ENCODE measurements at regions not wholly inside any gene's neighbourhood (a gene's known extent, or its start where the extent isn't known, plus 50 kb on each side); places are given as distances from the start of the nearest gene placed in this dataset.
"Not testable (repeated sequence)": the region's sequence is repeated elsewhere in the genome, so short reads cannot be mapped to it uniquely, and the experiment has no call there.

DNA sequence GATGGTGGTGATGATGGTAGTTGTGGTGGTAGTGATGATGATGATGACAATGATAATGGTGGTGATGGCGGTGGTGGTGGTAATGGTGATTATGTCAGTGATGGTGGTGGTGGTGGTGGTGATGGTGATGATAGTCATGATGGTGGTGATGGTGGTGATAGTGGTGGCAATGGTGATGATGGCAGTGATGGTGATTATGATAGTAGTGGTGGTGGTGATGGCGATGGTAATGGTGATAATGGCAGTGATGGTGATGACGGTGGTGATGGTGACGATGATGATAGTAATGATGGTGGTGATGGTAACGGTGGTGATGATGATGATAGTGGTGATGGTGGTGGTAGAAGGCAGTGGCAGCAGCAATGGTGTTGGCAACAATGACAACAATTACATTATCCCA lies 55.3 kb downstream of the RBFOX3 start:
- peaks cover 0 to 32% of the 10 kb centered on the region in 2 experiments; a peak in 4 of 5 replicates for H3K27me3 ChIP-seq (ENCODE audit: control insufficient read depth in 1 of 2, insufficient read depth in 2 of 2, low read length in 2 of 2)
- no peaks in the 10 kb centered on the region for H4K20me1 ChIP-seq (ENCODE audit: insufficient read depth, low read length)
- H3K27ac ChIP-seq (ENCODE audit: extremely low read length, insufficient read depth, low read length): no peak overlapping the region
- BruUV-seq (replicated peaks): no TSS peak
- intact Hi-C loops (cut with micrococcal nuclease; ENCODE audit: unreplicated experiment): no loop called here
- H3K4me1 ChIP-seq (ENCODE audit: insufficient read depth, low read length): no peaks in the 10 kb centered on the region
- ATAC-seq (no peak), DNase-seq (ENCODE audit: low spot score) (no peak), FAIRE-seq (no peak)
- no peak overlapping the region for H3K4me2 ChIP-seq (ENCODE audit: low read depth, low read length)
- H3K9me3 ChIP-seq (ENCODE audit: low read length): peaks cover 10% of the 10 kb centered on the region; the same call in 1 of the 2 replicates
- H3K36me3 ChIP-seq (replicated peaks in 1 of 2; ENCODE audit: control insufficient read depth in 1 of 2, insufficient read depth in 2 of 2, low read length in 2 of 2): no peaks in the 10 kb centered on the region
- no peak overlapping the region for H3K4me3 ChIP-seq (replicated peaks in 1 of 3; ENCODE audit: insufficient read depth in 1 of 3, low read depth in 2 of 3, low read length in 3 of 3)
- WGBS (ENCODE audit: low lambda C conversion rate): 66% methylated on average over 5 of the region's 5 CpGs
- no peak overlapping the region for H2AFZ ChIP-seq (ENCODE audit: low read length)
- POLR2A ChIA-PET: no interaction called here
- H3K79me2 ChIP-seq (ENCODE audit: insufficient read depth, low read length): no peaks in the 10 kb centered on the region
- TF ChIP-seq CREB1 (IDR thresholded peaks at IDR 0.05) (peak; percentile 88), CREB1 (CRISPR knock-in tag; IDR thresholded peaks at IDR 0.05) (no peak), ZNF207 (IDR thresholded peaks at IDR 0.05; ENCODE audit: borderline replicate concordance) (0 out of 2 replicates have a peak, but pooled peaks have one; percentile 57), ATF7 (IDR thresholded peaks at IDR 0.05) (peak; percentile 27; the same call in 1 of the 2 replicates), ATF7 (CRISPR knock-in tag; IDR thresholded peaks at IDR 0.05) (no peak), IKZF1 (IDR thresholded peaks at IDR 0.05) (0 out of 2 replicates have a peak, but pooled peaks have one; percentile 28)
- TF ChIP-seq, protein P1, sequence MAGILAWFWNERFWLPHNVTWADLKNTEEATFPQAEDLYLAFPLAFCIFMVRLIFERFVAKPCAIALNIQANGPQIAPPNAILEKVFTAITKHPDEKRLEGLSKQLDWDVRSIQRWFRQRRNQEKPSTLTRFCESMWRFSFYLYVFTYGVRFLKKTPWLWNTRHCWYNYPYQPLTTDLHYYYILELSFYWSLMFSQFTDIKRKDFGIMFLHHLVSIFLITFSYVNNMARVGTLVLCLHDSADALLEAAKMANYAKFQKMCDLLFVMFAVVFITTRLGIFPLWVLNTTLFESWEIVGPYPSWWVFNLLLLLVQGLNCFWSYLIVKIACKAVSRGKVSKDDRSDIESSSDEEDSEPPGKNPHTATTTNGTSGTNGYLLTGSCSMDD (CRISPR knock-in tag; IDR thresholded peaks at IDR 0.05): no peak
- no peak overlapping the region for H3K9ac ChIP-seq (ENCODE audit: insufficient read depth, low read depth, low read length)
- CTCF ChIA-PET (ENCODE audit: low intra/inter-chr PET ratio, low total read pairs): no interaction called here
- in situ Hi-C loops (cut with HindIII; ENCODE audit: extremely low pct_ligation_motif_present, low pct_unique_long_range_greater_than_20kb): no loop called here

DNA sequence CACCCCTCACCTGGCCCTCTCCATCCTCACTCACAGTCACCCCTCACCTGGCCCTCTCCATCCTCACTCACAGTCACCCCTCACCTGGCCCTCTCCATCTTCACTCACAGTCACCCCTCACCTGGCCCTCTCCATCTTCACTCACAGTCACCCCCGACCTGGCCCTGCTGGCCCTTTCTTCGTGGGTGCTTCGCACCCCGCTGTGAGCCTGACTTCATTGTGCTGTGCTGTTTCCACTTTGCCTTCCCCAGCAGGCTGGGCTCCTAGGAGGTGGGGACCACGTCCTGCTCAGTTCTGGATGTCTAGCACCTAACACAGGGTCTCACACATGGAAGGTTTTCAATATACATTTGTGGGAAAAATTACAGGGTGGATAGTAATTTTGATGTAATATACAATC lies 56.5 kb downstream of the RBFOX3 start:
- FAIRE-seq; H3K9ac ChIP-seq (ENCODE audit: insufficient read depth, low read depth, low read length); H3K4me2 ChIP-seq (ENCODE audit: low read depth, low read length); H3K79me2 ChIP-seq (ENCODE audit: insufficient read depth, low read length); H3K36me3 ChIP-seq (replicated peaks in 1 of 2; ENCODE audit: control insufficient read depth in 1 of 2, insufficient read depth in 2 of 2, low read length in 2 of 2); H3K4me1 ChIP-seq (ENCODE audit: insufficient read depth, low read length); H3K4me3 ChIP-seq (replicated peaks in 1 of 3; ENCODE audit: insufficient read depth in 1 of 3, low read depth in 2 of 3, low read length in 3 of 3); H3K27ac ChIP-seq (ENCODE audit: extremely low read length, insufficient read depth, low read length); POLR2A ChIA-PET; DNase-seq (ENCODE audit: low spot score); BruUV-seq (replicated peaks); intact Hi-C loops (cut with micrococcal nuclease; ENCODE audit: unreplicated experiment); H2AFZ ChIP-seq (ENCODE audit: low read length); in situ Hi-C loops (cut with HindIII; ENCODE audit: extremely low pct_ligation_motif_present, low pct_unique_long_range_greater_than_20kb); H4K20me1 ChIP-seq (ENCODE audit: insufficient read depth, low read length); CTCF ChIA-PET (ENCODE audit: low intra/inter-chr PET ratio, low total read pairs); ATAC-seq: not testable (repeated sequence)
- peaks cover 10% of the 10 kb centered on the region; the same call in 1 of the 2 replicates for H3K9me3 ChIP-seq (ENCODE audit: low read length)
- WGBS (ENCODE audit: low lambda C conversion rate): 4% methylated on average over 5 of the region's 5 CpGs
- peaks cover 0 to 35% of the 10 kb centered on the region in 2 experiments; a peak in 4 of 5 replicates for H3K27me3 ChIP-seq (ENCODE audit: control insufficient read depth in 1 of 2, insufficient read depth in 2 of 2, low read length in 2 of 2)

Data from HepG2 (cell line).